GM18507 (cell line): ENCODE measurements at regions not wholly inside any gene's neighbourhood (a gene's known extent, or its start where the extent isn't known, plus 50 kb on each side); places are given as distances from the start of the nearest gene placed in this dataset.

Experiments used
- DNase-seq: peaks from one replicate; pipeline ENCODE4 v3.0.0; 2011; ENCODE audit warnings: low read depth; ENCODE audit not compliant: insufficient read length; ENCODE audit errors: extremely low spot score
- FAIRE-seq: peaks from 2 replicates; lab custom pipeline; 2011; peaks lifted over from hg19 to GRCh38; lab: Jason Lieb, UNC

DNA sequence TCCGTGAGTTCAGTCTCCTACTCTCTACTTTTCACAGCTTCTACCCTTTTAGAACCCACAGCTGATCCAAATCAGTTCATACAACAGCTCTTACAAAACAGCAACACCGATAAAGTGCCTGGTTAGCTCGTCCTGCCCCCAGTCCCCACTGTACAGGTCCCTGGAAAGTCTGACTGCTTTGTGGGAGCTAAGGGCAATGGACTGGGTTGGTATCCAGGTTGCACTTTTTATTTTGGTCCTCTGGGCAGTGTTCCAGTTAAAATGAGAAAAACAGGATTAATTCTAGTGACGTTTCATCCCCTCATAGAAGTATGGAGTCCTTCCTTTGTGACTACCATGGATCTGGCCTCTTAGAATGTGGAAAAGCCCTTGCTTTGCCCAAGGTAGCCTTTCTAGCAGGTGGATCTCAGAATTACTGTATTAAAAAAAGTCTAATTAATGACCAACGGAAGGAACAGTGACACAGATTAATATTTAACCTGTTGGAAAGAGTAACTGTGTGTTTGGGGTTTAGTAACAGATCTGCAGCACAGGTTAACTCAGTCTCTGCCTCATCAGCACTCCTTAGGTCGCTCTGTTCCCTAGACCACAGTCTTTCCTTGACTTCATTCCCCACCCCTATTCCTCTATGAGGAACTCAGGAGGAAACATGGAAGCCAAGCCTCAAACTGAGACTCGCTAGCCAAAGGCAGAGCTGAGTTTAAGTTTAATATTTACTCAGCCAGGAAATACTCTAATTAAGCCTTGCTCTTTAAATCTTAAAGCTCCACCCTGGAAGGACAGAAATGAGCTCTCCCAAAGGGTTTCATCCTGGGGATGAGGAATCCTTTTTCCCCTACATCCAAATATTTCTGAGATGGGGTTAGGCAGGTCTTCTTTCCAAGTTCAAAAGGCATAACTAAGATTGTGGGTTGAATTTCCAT, 52.8 kb upstream of the ITGA6 start:
- no peak for DNase-seq

DNA sequence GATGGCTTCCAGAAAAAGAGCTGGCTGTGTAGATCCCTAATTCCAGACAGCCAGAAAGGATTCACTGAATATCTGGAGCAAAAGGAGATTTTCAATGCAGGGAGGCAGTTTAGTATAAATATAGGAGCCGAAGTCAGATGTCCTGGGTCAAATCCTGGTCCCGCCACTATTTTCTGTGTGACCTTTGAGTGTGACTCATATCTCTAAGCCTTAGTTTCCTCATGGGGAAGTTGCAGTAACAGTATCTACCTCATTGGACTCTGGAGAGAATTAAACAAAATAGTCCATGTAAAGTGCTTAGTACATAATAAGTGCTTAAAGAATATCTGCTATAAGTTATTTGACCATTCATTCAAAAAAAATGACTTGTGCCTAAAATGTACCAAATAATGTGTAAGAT, 52.1 kb upstream of the ITGA6 start:
- FAIRE-seq (no peak), DNase-seq (no peak)

More for the DNA sequence above, 52.8 kb upstream of the ITGA6 start:
- FAIRE-seq, result no peak

DNA sequence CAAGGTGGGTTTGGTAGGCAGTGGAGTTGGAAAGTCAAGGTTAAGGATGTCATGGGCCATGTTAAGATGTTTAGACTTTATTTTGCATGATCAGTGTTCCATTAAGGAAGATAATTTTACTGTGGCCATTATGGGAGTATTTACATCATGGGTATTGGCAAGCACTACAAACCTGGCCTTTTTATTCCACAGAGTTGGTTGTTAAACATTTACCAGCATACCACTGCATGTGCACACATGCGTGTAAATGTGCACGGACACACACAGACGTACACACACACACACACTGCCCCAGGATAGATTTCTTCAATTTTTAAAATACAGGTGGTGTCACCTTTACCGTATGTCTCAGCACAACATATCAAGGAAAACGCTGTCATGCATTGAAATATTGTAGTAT, 51.4 kb upstream of the ITGA6 start:
- DNase-seq, result no peak
- no peak for FAIRE-seq

DNA sequence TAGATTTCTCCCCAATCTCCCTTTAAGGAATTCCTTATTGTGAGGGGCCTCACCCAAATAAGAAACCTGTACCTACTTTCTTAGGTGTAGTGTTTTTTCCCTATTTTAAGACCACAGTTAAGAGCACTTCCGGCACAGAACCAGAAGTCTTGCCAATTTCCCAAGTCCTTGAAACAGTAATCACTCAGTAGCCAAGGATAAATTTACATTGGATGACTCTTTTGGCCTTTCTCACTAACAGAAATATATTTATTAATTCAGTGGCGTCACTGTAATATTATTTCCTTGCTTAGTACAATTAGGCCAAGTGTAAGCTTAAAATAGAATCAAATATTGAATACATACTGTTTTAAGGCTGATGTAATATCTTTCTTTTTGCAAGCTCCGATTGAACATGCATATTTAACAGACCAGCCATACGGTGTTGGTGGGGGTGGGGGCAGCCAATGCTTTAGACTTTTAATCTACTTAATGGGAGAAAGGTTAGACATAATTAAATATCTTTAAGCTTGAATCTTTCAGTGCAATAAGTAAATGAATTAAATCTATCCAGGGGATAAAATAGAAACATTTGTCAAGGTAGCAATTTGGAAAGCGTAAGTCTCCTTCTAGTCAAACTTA, 50.8 kb upstream of the ITGA6 start:
- FAIRE-seq, result no peak
- no peak for DNase-seq

DNA sequence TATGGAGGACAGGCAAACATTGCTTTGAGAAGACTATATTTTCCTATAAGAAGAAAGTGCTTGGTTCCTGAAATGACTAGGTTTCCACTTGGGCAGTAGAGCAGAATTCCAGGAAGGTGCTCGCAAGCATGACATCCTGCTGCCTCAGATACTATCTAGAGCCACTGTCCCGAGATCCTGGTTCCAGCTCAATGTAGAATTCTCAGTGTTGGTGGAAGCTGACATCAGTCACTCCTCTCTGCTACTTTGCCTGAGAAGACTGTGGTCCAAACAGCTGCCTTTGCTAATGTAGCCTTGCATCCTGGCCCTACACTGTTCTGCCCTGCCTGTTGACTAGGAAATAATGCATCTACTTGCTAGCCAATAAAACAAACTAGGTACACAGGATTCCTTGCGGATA, 50.0 kb upstream of the ITGA6 start:
- DNase-seq, result no peak
- no peak for FAIRE-seq
